Left ventricle myocardium inferior (tissue), 1 donor: ENCODE measurements at regions not wholly inside any gene's neighbourhood (a gene's known extent, or its start where the extent isn't known, plus 50 kb on each side); places are given as distances from the start of the nearest gene placed in this dataset.
A peak's percentile ranks its signal among the peaks of the same experiment; 100 is the strongest.
"Not testable (repeated sequence)": the region's sequence is repeated elsewhere in the genome, so short reads cannot be mapped to it uniquely, and the experiment has no call there.

Experiments used
- DNase-seq: peaks from one replicate; pipeline ENCODE4 v3.0.0-alpha.2; 2020
- H3K27ac ChIP-seq: fragments of 200-600 bp; replicated peaks from 2 replicates; pipeline ENCODE4 v1.8.0; 2021
- H3K27me3 ChIP-seq: fragments of 200-600 bp; 2 replicates; pipeline ENCODE4 v1.8.0; 2021; ENCODE audit warnings: low read depth
- H3K36me3 ChIP-seq: fragments of 200-600 bp; 2 replicates; pipeline ENCODE4 v1.8.0; 2021
- H3K4me1 ChIP-seq: fragments of 200-600 bp; 2 replicates; pipeline ENCODE4 v1.8.0; 2021
- H3K4me3 ChIP-seq: fragments of 200-600 bp; 2 replicates; pipeline ENCODE4 v1.8.0; 2021; ENCODE audit warnings: mild to moderate bottlenecking, moderate library complexity
- H3K9me3 ChIP-seq: fragments of 200-600 bp; replicated peaks from 2 replicates; pipeline ENCODE4 v1.8.0; 2021
- CTCF ChIP-seq: fragments of 200-600 bp; IDR thresholded peaks from 2 replicates; pipeline ENCODE4 v1.8.0; 2021; ENCODE audit warnings: antibody characterized with exemption, mild to moderate bottlenecking, borderline replicate concordance
- intact Hi-C: fragments of 100-400 bp; cut with micrococcal nuclease; formaldehyde crosslinking; loops from one replicate; pipeline ENCODE4 v1.11.0; 2022
- donor health status: DM: no; HTN: yes; CAD: no; lungs with severe emphysema.

- Histone ChIP-seq H3K4me1 (no peaks in the 10 kb centered on the region), H3K27ac (no peak overlapping the region), H3K4me3 (no peak overlapping the region), H3K36me3 (no peaks in the 10 kb centered on the region), H3K9me3 (no peaks in the 10 kb centered on the region), H3K27me3 (no peaks in the 10 kb centered on the region)
- TF ChIP-seq CTCF, result no peak
- no peak for DNase-seq
- intact Hi-C loops, result no loop called here
These were observed 275.0 kb upstream of the INTU start for GRCh38 chr4:127357765-127358164.

- H3K9me3 ChIP-seq, result no peaks in the 10 kb centered on the region
- no peak for TF ChIP-seq CTCF
- no peak for DNase-seq
- H3K36me3 ChIP-seq, result no peaks in the 10 kb centered on the region
- intact Hi-C loops, result no loop called here
- H3K4me3 ChIP-seq, result no peak overlapping the region
- no peaks in the 10 kb centered on the region for H3K27me3 ChIP-seq
- no peak overlapping the region for H3K27ac ChIP-seq
- H3K4me1 ChIP-seq, result no peaks in the 10 kb centered on the region
These were observed 270.1 kb upstream of the INTU start for GRCh38 chr4:127362686-127363085.

GRCh38 chr4:127364397-127364796 lies 268.4 kb upstream of the INTU start:
- Histone ChIP-seq H3K4me3 (no peak overlapping the region), H3K36me3 (no peaks in the 10 kb centered on the region), H3K27ac (no peak overlapping the region), H3K27me3 (no peaks in the 10 kb centered on the region), H3K9me3 (no peaks in the 10 kb centered on the region), H3K4me1 (no peaks in the 10 kb centered on the region)
- DNase-seq, result no peak
- no peak for TF ChIP-seq CTCF
- intact Hi-C loops, result no loop called here

GRCh38 chr4:127364911-127365310 lies 267.8 kb upstream of the INTU start:
- intact Hi-C loops, result no loop called here
- Histone ChIP-seq H3K36me3 (no peaks in the 10 kb centered on the region), H3K27ac (no peak overlapping the region), H3K4me3 (no peak overlapping the region), H3K4me1 (no peaks in the 10 kb centered on the region), H3K9me3 (no peaks in the 10 kb centered on the region), H3K27me3 (no peaks in the 10 kb centered on the region)
- no peak for DNase-seq
- TF ChIP-seq CTCF, result no peak

GRCh38 chr4:127370604-127371003 lies 262.2 kb upstream of the INTU start:
- H3K4me3 ChIP-seq, result no peak overlapping the region
- H3K27ac ChIP-seq, result peak overlapping the region; percentile 7
- no peaks in the 10 kb centered on the region for H3K9me3 ChIP-seq
- peak; percentile 23 for DNase-seq
- no peaks in the 10 kb centered on the region for H3K36me3 ChIP-seq
- intact Hi-C loops, result no loop called here
- H3K4me1 ChIP-seq, result no peaks in the 10 kb centered on the region
- no peak for TF ChIP-seq CTCF
- no peaks in the 10 kb centered on the region for H3K27me3 ChIP-seq

GRCh38 chr4:127379499-127379898 lies 253.3 kb upstream of the INTU start:
- Histone ChIP-seq H3K9me3 (peaks cover 7% of the 10 kb centered on the region), H3K4me1 (no peaks in the 10 kb centered on the region), H3K36me3 (no peaks in the 10 kb centered on the region), H3K27me3 (no peaks in the 10 kb centered on the region), H3K4me3 (no peak overlapping the region), H3K27ac (no peak overlapping the region)
- no peak for DNase-seq
- intact Hi-C loops, result no loop called here
- no peak for TF ChIP-seq CTCF

GRCh38 chr4:127379948-127380347 lies 252.8 kb upstream of the INTU start:
- not testable (repeated sequence) for H3K27ac ChIP-seq

More at GRCh38 chr4:127379948-127380347, 252.8 kb upstream of the INTU start:
- intact Hi-C loops, H3K9me3 ChIP-seq, H3K4me1 ChIP-seq, H3K4me3 ChIP-seq, H3K36me3 ChIP-seq, DNase-seq, H3K27me3 ChIP-seq: not testable (repeated sequence)
